Left cardiac atrium (tissue), 4 donors: ENCODE measurements at regions not wholly inside any gene's neighbourhood (a gene's known extent, or its start where the extent isn't known, plus 50 kb on each side); places are given as distances from the start of the nearest gene placed in this dataset.

ENCODE experiments used
- ATAC-seq, 2 donors: fragments of 200-7000 bp; cut with Tn5 transposase; one replicate each; pipeline ENCODE4 v1.9.1; 2020; ENCODE audit warnings: mild to moderate bottlenecking in 2 of 2, moderate library complexity in 2 of 2
- DNase-seq: peaks from one replicate; pipeline ENCODE4 v3.0.0-alpha.2; 2020
- intact Hi-C, 2 donors: fragments of 100-400 bp; cut with DNase I; formaldehyde crosslinking; loops; one replicate each; pipeline versions ENCODE4 v1.14.1 to v1.15.1; 2022 to 2023
- donor health status: DM: no; HTN: yes; CAD: no.
- donor health status: DM: no; HTN: yes; CAD: no; lungs with severe emphysema.
- donor health status: DM: yes; HTN: yes; CAD: no.
- donor health status: Dilated cardiomyopathy.

GRCh38 chr7:86226191-86226590 is 417.5 kb upstream of the GRM3 start:
- DNase-seq, result no peak
- ATAC-seq, result no peak
- intact Hi-C loops, result no loop called here

GRCh38 chr7:86222806-86223205 is 420.9 kb upstream of the GRM3 start:
- DNase-seq (no peak), ATAC-seq (no peak)
- intact Hi-C loops, result no loop called here

GRCh38 chr7:86214734-86215133 is 429.0 kb upstream of the GRM3 start:
- intact Hi-C loops, result no loop called here
- ATAC-seq (no peak), DNase-seq (no peak)

- DNase-seq (no peak), ATAC-seq (no peak)
- intact Hi-C loops, result no loop called here
Observed at GRCh38 chr7:86212976-86213375, 430.7 kb upstream of the GRM3 start.

- ATAC-seq, result no peak
- intact Hi-C loops, result no loop called here
- no peak for DNase-seq
Observed at GRCh38 chr7:86209036-86209435, 434.7 kb upstream of the GRM3 start.

GRCh38 chr7:86207740-86208139 is 436.0 kb upstream of the GRM3 start:
- intact Hi-C loops, result no loop called here
- no peak for DNase-seq
- no peak for ATAC-seq

GRCh38 chr7:86202833-86203232 is 440.9 kb upstream of the GRM3 start:
- intact Hi-C loops, result no loop called here
- DNase-seq, result no peak
- ATAC-seq, result no peak

GRCh38 chr7:86201767-86202166 is 441.9 kb upstream of the GRM3 start:
- intact Hi-C loops, result no loop called here
- no peak for ATAC-seq
- no peak for DNase-seq

GRCh38 chr7:86199881-86200614 is 443.7 kb upstream of the GRM3 start:
- no peak for ATAC-seq
- DNase-seq, result no peak
- intact Hi-C loops, result no loop called here

GRCh38 chr7:86190351-86190750 is 453.4 kb upstream of the GRM3 start:
- ATAC-seq, result no peak
- intact Hi-C loops, result no loop called here
- no peak for DNase-seq

- intact Hi-C loops, result no loop called here
- no peak for DNase-seq
- no peak for ATAC-seq
Observed at GRCh38 chr7:86181474-86181873, 462.2 kb upstream of the GRM3 start.

GRCh38 chr7:86164827-86165226 is 478.9 kb upstream of the GRM3 start:
- intact Hi-C loops, result no loop called here
- DNase-seq (no peak), ATAC-seq (no peak)

- intact Hi-C loops, result no loop called here
- no peak for ATAC-seq
- DNase-seq, result no peak
Observed at GRCh38 chr7:86158111-86158510, 485.6 kb upstream of the GRM3 start.

GRCh38 chr7:86155623-86156022 is 488.1 kb upstream of the GRM3 start:
- intact Hi-C loops, result no loop called here
- ATAC-seq (no peak), DNase-seq (no peak)

GRCh38 chr7:86152926-86153325 is 490.8 kb upstream of the GRM3 start:
- ATAC-seq, result no peak
- DNase-seq, result no peak
- intact Hi-C loops, result no loop called here

GRCh38 chr7:86149024-86149665 is 494.6 kb upstream of the GRM3 start:
- DNase-seq (no peak), ATAC-seq (no peak)
- intact Hi-C loops, result no loop called here

GRCh38 chr7:86148501-86148900 is 495.2 kb upstream of the GRM3 start:
- DNase-seq (no peak), ATAC-seq (no peak)
- intact Hi-C loops, result no loop called here

- intact Hi-C loops, result no loop called here
Observed at GRCh38 chr7:86137343-86137742, 506.4 kb upstream of the GRM3 start.

GRCh38 chr7:86130268-86130667 is 513.4 kb upstream of the GRM3 start:
- intact Hi-C loops, result no loop called here

More at GRCh38 chr7:86137343-86137742, 506.4 kb upstream of the GRM3 start:
- ATAC-seq, result no peak
- no peak for DNase-seq

GRCh38 chr7:86123476-86123875 is 520.2 kb upstream of the GRM3 start:
- intact Hi-C loops, result no loop called here
- DNase-seq (no peak), ATAC-seq (no peak)

More at GRCh38 chr7:86130268-86130667, 513.4 kb upstream of the GRM3 start:
- DNase-seq (no peak), ATAC-seq (no peak)

GRCh38 chr7:86094166-86094669 is 549.5 kb upstream of the GRM3 start:
- DNase-seq, result no peak
- ATAC-seq, result no peak
- intact Hi-C loops, result no loop called here
